ENCODE measurements at regions not wholly inside any gene's neighbourhood (a gene's known extent, or its start where the extent isn't known, plus 50 kb on each side); places are given as distances from the start of the nearest gene placed in this dataset.

DNA sequence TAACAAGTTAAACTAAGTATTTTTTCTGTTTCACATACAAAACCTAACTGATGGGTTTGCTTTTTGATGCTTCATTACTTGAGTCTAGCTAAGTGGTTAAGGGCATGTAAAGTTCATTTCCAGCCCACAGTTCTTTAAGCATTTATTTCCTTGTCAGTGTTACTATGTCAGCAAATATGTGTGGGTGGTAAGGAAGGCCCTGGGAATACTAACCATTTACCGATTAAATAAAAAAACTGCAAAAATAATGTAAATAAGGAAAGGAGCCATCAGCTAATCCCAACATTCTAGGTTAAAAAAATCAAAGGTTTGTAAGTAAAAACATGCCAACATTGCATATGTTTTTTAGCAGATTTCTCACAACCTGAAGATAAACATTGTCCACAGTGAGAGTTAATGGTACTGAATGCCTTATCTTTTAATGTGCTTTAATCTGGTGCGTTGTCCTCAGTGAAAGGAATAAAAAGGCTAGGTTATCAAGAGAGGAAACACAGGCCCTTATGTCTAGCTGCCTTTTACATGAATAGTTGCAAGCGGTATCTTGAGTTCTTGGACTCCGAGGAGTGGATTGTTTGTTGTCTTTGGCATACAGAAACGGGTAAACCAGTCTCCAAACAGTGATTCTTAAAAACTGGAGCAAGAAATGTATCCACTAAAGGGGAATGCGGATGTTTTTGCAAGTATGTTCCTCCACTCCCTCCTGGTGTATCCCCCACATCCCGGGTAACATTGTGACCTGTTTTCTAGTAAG lies 949.6 kb upstream of the SLC10A2 start:
- DNase-seq (ENCODE audit: extremely low read depth in 1 of 2, low read depth in 1 of 2), result no peak

- DNase-seq (ENCODE audit: extremely low read depth in 1 of 2, low read depth in 1 of 2), result no peak
Observed at GRCh38 chr13:104014803-104015645, 948.8 kb upstream of the SLC10A2 start.

- no peak for DNase-seq (ENCODE audit: extremely low read depth in 1 of 2, low read depth in 1 of 2)
Observed at GRCh38 chr13:104011505-104012241, 945.5 kb upstream of the SLC10A2 start.

DNA sequence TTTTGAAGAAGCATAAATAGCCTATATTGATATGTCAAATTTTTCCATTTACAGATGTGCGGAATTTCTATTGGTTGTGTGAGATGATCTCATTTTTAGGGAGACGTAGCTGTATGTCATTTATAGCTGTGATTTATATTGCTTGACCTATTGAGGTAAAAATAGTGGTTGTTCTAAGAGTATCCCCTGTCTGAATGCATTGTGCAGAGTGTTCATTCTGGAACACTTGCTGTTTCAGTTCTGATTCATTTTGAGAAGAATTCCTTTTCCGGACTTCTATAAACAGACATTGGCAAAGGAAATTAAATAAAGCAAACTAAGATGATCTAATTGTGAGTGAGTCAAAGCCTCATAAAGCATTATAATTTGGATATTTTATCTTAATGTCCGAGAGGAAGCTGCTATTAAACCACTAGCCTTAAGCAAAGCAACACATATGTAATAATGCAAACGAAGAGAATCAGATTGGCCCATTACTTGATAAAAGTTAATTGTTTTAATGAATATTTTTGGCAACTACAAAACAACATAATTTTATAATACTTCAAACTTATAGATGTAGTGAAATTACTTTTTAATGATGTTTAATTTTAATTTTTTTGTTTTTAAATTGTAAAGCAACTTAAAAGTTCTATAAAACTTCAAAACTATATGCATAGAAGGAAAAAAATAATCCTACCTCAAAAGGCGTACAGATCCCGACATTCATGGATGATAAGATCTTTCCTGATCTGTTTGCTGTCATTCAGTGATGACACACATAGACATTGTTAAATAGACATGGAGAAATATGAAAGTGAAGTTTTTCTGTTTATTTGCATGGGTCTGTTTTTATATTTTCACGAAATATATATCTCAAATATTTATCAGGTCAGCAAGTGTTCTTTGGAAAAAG lies 942.6 kb upstream of the SLC10A2 start:
- DNase-seq (ENCODE audit: extremely low read depth in 1 of 2, low read depth in 1 of 2), result no peak

DNA sequence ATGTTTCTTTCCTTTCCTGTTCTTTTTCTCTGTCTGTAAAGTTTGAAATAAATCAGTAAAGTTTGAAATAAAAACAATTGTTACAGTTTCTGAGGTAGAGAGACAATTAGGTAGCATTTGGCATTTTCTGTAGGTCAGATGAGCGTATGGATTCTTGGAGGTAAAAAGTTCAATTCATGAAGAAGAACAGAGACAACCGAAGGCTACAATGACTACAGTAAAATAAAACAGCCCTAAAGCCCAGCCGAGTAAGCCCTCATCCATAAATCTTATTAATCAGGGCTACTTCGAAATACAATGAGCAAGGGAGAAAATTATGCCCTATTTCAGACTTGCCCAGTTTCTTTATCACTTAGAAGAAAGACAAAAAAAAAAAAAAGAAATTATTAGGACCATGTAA lies 941.9 kb upstream of the SLC10A2 start:
- DNase-seq (ENCODE audit: extremely low read depth in 1 of 2, low read depth in 1 of 2), result no peak

GRCh38 chr13:104006625-104007075 lies 940.4 kb upstream of the SLC10A2 start:
- DNase-seq (ENCODE audit: extremely low read depth in 1 of 2, low read depth in 1 of 2), result no peak

GRCh38 chr13:104004572-104004971 lies 938.4 kb upstream of the SLC10A2 start:
- no peak for DNase-seq (ENCODE audit: extremely low read depth in 1 of 2, low read depth in 1 of 2)

DNA sequence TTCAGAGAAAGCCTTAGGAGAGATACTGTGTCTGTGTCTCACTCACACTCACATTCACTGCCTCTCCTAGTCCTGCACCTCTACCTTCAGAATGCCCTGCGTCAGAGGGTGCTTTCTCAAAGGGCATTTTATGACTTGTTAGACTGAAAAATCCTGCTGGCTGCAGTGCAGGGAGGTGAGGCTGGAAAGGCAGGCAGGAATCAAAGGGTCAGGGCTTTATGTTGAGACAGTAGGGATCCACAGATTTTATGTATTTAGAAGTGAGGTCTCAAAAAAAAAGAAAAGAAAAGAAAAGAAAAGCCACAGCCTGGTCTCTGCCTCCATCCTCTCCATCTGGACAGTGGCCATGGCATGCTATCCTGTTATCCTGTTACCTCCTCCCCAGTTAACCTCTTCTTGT lies 936.0 kb upstream of the SLC10A2 start:
- DNase-seq (ENCODE audit: extremely low read depth in 1 of 2, low read depth in 1 of 2), result no peak

DNA sequence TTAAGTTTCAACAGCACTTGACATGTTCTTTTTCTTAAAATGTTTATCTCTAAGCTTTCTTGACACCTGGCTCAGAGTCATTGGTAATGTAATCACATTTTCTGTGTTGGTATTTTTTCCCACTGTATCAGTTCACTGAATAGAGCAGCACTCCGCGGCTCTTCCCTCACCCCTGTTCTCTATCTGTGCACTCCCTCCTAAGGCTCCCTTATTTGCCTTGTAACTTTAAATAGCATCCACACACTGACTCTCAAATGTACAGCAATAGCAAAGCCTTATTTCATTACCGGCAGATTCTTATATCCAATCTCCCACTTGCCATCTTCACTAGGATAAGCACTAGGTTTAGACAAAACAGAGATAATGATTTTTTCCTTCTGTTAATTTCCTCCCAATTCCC lies 935.5 kb upstream of the SLC10A2 start:
- DNase-seq (ENCODE audit: extremely low read depth in 1 of 2, low read depth in 1 of 2), result no peak

- no peak for DNase-seq (ENCODE audit: extremely low read depth in 1 of 2, low read depth in 1 of 2)
Observed at GRCh38 chr13:103996733-103997132, 930.5 kb upstream of the SLC10A2 start.

GRCh38 chr13:103983948-103984347 lies 917.7 kb upstream of the SLC10A2 start:
- DNase-seq (ENCODE audit: extremely low read depth in 1 of 2, low read depth in 1 of 2), result no peak

- no peak for DNase-seq (ENCODE audit: extremely low read depth in 1 of 2, low read depth in 1 of 2)
Observed at GRCh38 chr13:103976371-103976770, 910.2 kb upstream of the SLC10A2 start.

GRCh38 chr13:103973740-103974139 lies 907.5 kb upstream of the SLC10A2 start:
- no peak for DNase-seq (ENCODE audit: extremely low read depth in 1 of 2, low read depth in 1 of 2)

GRCh38 chr13:103969520-103970050 lies 903.4 kb upstream of the SLC10A2 start:
- DNase-seq (ENCODE audit: extremely low read depth in 1 of 2, low read depth in 1 of 2), result no peak

GRCh38 chr13:103965506-103966243 lies 899.5 kb upstream of the SLC10A2 start:
- no peak for DNase-seq (ENCODE audit: extremely low read depth in 1 of 2, low read depth in 1 of 2)

- DNase-seq (ENCODE audit: extremely low read depth in 1 of 2, low read depth in 1 of 2), result no peak
Observed at GRCh38 chr13:103961784-103962183, 895.6 kb upstream of the SLC10A2 start.

DNA sequence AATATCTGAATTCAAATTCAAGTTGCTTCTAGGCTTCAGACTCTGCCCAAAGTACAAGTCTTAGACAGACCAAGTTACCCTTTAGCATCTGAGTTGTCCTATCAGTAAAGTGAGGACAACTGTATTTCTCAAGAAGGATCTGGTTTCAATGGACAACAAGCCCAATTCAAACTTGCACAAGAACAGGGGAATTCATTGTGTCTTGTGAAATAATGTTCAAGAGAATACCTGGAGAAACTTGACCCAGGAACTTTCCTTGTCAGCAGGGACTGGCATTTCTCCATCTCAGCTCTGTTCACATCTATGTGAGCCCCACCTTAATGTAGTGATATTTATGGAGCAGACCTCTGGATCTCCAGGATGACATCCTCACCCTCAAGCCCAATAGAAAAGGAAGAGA lies 894.9 kb upstream of the SLC10A2 start:
- no peak for DNase-seq (ENCODE audit: extremely low read depth in 1 of 2, low read depth in 1 of 2)

GRCh38 chr13:103960001-103960400 lies 893.8 kb upstream of the SLC10A2 start:
- no peak for DNase-seq (ENCODE audit: extremely low read depth in 1 of 2, low read depth in 1 of 2)

DNA sequence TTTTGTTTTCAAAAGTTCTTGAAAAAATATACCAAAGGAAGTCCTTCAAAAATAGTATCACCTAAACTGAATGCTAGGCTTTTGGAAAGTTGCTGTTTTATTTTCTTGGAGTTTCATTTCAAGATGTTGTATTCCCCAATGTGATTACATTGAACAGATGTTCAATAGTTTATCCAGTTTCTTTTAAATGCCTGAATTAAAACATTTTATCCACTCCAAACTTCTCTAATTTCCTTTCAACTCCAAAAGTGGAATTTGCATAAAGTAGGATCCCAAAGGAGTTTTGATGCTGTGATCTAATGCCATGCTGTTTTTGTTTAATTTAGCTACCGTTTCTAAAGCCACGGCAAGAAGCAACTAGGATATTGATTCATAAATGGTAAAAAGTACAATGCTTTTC lies 892.5 kb upstream of the SLC10A2 start:
- DNase-seq (ENCODE audit: extremely low read depth in 1 of 2, low read depth in 1 of 2), result no peak
